A673 (cell line): ENCODE measurements at regions not wholly inside any gene's neighbourhood (a gene's known extent, or its start where the extent isn't known, plus 50 kb on each side); places are given as distances from the start of the nearest gene placed in this dataset.

Experiments
- CTCF ChIP-seq: fragments of 300-800, 200-600 bp; sonication (generic); conservative IDR thresholded peaks from 2 replicates; pipeline ENCODE4 v1.5.1; 2017; ENCODE audit warnings: low read depth, mild to moderate bottlenecking, antibody characterized with exemption, low read length, moderate library complexity, mixed read lengths
- EZH2 ChIP-seq: fragments of 200-600 bp; sonication (generic); IDR thresholded peaks from 2 replicates; pipeline ENCODE4 v1.6.1; 2017; ENCODE audit warnings: borderline replicate concordance, low read depth, mild to moderate bottlenecking, mixed read lengths, antibody characterized with exemption, low read length; ENCODE audit not compliant: poor library complexity, severe bottlenecking

GRCh38 chr3:30076899-30077298 lies 529.5 kb upstream of the TGFBR2 start:
- no peak for TF ChIP-seq CTCF
- no peak for TF ChIP-seq EZH2
